AG09319 (cell line): ENCODE measurements at regions not wholly inside any gene's neighbourhood (a gene's known extent, or its start where the extent isn't known, plus 50 kb on each side); places are given as distances from the start of the nearest gene placed in this dataset.

Source experiments
- DNase-seq: peaks from one replicate; pipeline ENCODE4 v3.0.0-alpha.2; 2010; ENCODE audit warnings: low read depth; ENCODE audit errors: extremely low read depth
- CTCF ChIP-seq: IDR thresholded peaks from 2 replicates; pipeline ENCODE4 v1.5.1; 2011; ENCODE audit warnings: low read depth, mild to moderate bottlenecking, inconsistent platforms, low read length, moderate library complexity

- DNase-seq, result no peak
- TF ChIP-seq CTCF, result no peak
These were observed 475.2 kb downstream of the PREX1 start for GRCh38 chr20:48352628-48353027.

GRCh38 chr20:48352042-48352441, 475.8 kb downstream of the PREX1 start:
- no peak for DNase-seq
- no peak for TF ChIP-seq CTCF

GRCh38 chr20:48350313-48350988, 477.3 kb downstream of the PREX1 start:
- no peak for DNase-seq
- no peak; the same call in 1 of the 2 replicates for TF ChIP-seq CTCF

GRCh38 chr20:48349656-48350055, 478.1 kb downstream of the PREX1 start:
- no peak for TF ChIP-seq CTCF
- no peak for DNase-seq

- TF ChIP-seq CTCF, result no peak
- no peak for DNase-seq
These were observed 479.8 kb downstream of the PREX1 start for GRCh38 chr20:48348022-48348421.

GRCh38 chr20:48342822-48343513, 484.8 kb downstream of the PREX1 start:
- DNase-seq, result no peak
- TF ChIP-seq CTCF, result no peak

GRCh38 chr20:48340883-48341281, 486.9 kb downstream of the PREX1 start:
- DNase-seq, result no peak
- no peak for TF ChIP-seq CTCF
